Caco-2 (cell line): ENCODE measurements at regions not wholly inside any gene's neighbourhood (a gene's known extent, or its start where the extent isn't known, plus 50 kb on each side); places are given as distances from the start of the nearest gene placed in this dataset.

ENCODE experiments used
- BruUV-seq: library from RNA; stranded (reverse); fragments of 400-500 nt; replicated peaks from 2 replicates; lab custom pipeline; 2021; lab: Mats Ljungman, UMichigan
- CTCF ChIA-PET: fragments of 300-600 bp; sonication (Branson Sonifier 250); formaldehyde crosslinking; loops from one replicate; lab custom pipeline; 2022; ENCODE audit warnings: antibody characterized with exemption; lab: Charles Lee
- POLR2A ChIA-PET: fragments of 300-600 bp; sonication (Branson Sonifier 250); formaldehyde crosslinking; loops from one replicate; lab custom pipeline; 2022; ENCODE audit warnings: antibody characterized with exemption; lab: Charles Lee
- DNase-seq, 2 experiments: peaks; one replicate each; pipeline versions ENCODE4 v3.0.0 to v3.0.0-alpha.2; 2020 to 2022
- H3K27me3 ChIP-seq: replicated peaks from 2 replicates; pipeline ENCODE4 v1.6.0; 2011; ENCODE audit warnings: low read length; ENCODE audit not compliant: control insufficient read depth, insufficient read depth
- H3K36me3 ChIP-seq: 2 replicates; pipeline ENCODE4 v1.5.1; 2011; ENCODE audit warnings: low read length; ENCODE audit not compliant: control insufficient read depth, insufficient read depth
- H3K4me1 ChIP-seq: fragments of 250-450 bp; sonication (Bioruptor Pico); 2 replicates; pipeline ENCODE4 v1.5.1; 2020; ENCODE audit warnings: mild to moderate bottlenecking
- H3K4me3 ChIP-seq: 2 replicates; pipeline ENCODE4 v1.5.1; 2011; ENCODE audit warnings: low read depth, mild to moderate bottlenecking, control low read depth, low read length
- H3K9me3 ChIP-seq: fragments of 250-450 bp; sonication (Bioruptor Pico); 2 replicates; pipeline ENCODE4 v1.5.1; 2020; ENCODE audit warnings: mild to moderate bottlenecking, moderate library complexity
- H3K27ac Mint-ChIP-seq: one replicate; pipeline ENCODE4 v1.8.0; 2022; ENCODE audit warnings: mixed read lengths; ENCODE audit not compliant: unreplicated experiment
- H3K27me3 Mint-ChIP-seq: one replicate; pipeline ENCODE4 v1.8.0; 2022; ENCODE audit warnings: mixed read lengths; ENCODE audit not compliant: insufficient read depth, unreplicated experiment
- H3K36me3 Mint-ChIP-seq: one replicate; pipeline ENCODE4 v1.8.0; 2022; ENCODE audit warnings: mild to moderate bottlenecking, mixed read lengths; ENCODE audit not compliant: insufficient read depth, unreplicated experiment
- H3K4me1 Mint-ChIP-seq: one replicate; pipeline ENCODE4 v1.8.0; 2022; ENCODE audit warnings: low read depth, mixed read lengths; ENCODE audit not compliant: unreplicated experiment
- H3K4me3 Mint-ChIP-seq: one replicate; pipeline ENCODE4 v1.8.0; 2022; ENCODE audit warnings: mild to moderate bottlenecking, moderate library complexity, mixed read lengths; ENCODE audit not compliant: unreplicated experiment
- H3K9me3 Mint-ChIP-seq: one replicate; pipeline ENCODE4 v1.8.0; 2022; ENCODE audit warnings: mixed read lengths; ENCODE audit not compliant: unreplicated experiment
- intact Hi-C: fragments of 100-400 bp; cut with micrococcal nuclease; formaldehyde crosslinking; loops from one replicate; pipeline ENCODE4 v1.10.0; 2022; ENCODE audit not compliant: unreplicated experiment
- TF ChIP-seq, protein P1 (sequence below), 2 experiments: fragments of 200-600 bp in 1 of 2; IDR thresholded peaks; 1 replicate in 1 of 2; 2 replicates in 1 of 2; pipeline versions ENCODE4 v1.5.1 to v1.8.0; 2011 to 2022; ENCODE audit warnings: antibody characterized with exemption in 1 of 2, control low read depth in 1 of 2, inconsistent platforms in 1 of 2, low read depth in 1 of 2, low read length in 1 of 2, mild to moderate bottlenecking in 1 of 2, moderate library complexity in 1 of 2; ENCODE audit not compliant: insufficient read depth in 1 of 2, severe bottlenecking in 1 of 2, unreplicated experiment in 1 of 2

DNA sequence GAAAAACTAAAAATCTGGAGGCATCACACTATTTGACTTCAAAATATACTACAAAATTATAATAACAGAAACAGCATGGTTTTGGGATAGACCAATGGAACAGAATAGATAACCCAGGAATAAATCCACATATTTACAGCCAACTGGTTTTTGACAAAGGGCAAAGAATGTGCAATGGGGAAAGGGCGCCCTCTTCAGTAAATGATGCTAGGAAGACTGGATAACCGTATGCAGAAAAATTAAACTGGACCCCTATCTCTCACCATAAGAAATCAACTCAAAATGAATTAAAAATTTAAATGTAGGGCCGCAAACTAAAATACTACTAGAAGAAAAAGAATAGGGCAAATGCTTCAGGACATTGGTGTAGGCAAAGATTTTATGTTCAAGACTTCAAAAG is 440.5 kb upstream of the SGCG start:
- BruUV-seq: no TSS peak
- intact Hi-C loops: no loop called here

DNA sequence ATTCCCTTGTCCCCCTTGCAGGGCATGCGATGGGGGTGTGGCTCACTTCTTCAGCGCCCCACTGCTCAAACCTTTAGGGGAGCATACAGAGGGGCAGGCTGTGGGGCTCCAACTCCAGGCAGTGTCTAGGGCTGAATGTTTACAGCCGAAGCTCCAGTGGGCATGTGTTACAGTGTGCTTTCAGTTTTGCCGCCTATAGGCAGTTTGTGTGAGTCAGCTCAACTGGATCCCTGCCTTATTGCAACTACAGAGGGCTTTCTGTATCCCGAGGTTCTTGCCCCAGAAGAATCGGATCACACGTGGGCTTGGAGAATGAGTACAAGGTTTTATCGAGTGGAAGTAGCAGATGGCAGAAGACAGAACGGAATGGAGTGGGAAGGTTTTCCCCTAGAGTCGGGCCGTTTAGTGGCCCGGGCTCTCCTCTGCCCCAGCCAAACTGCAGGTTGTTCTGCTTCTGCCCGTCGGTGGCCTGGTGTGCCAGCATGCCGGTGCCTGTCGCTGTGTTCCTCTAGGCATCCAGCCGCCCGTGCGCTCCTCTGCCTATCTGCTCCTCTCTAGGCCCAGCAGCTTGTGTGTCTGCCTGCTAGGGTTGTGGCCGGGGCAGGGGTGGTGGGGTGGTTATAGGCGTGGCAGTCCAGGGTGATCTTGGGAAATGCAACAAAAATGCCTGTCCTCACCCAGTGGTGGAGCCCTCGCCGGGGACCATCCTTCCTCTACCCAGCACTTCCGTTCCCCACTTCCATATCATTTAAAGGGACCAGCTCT is 435.9 kb upstream of the SGCG start:
- ChIA-PET POLR2A (no interaction called here), CTCF (interaction anchor here (0.7 kb wide), 1 partner anchor 538 kb away, joined by 3 read pairs; no protein-coding TSS in a partner anchor)
- Histone ChIP-seq H3K4me1 (no peaks in the 10 kb centered on the region), H3K9me3 (peaks cover 3% of the 10 kb centered on the region; the same call in 1 of the 2 replicates), H3K4me3 (peak overlapping the region; percentile 36), H3K36me3 (no peaks in the 10 kb centered on the region), H3K27me3 (no peaks in the 10 kb centered on the region)
- H3K27me3 Mint-ChIP-seq: no peaks in the 10 kb centered on the region
- H3K9me3 Mint-ChIP-seq: peaks cover 11% of the 10 kb centered on the region
- no peaks in the 10 kb centered on the region for H3K4me1 Mint-ChIP-seq
- intact Hi-C loops: no loop called here
- TF ChIP-seq, protein P1, sequence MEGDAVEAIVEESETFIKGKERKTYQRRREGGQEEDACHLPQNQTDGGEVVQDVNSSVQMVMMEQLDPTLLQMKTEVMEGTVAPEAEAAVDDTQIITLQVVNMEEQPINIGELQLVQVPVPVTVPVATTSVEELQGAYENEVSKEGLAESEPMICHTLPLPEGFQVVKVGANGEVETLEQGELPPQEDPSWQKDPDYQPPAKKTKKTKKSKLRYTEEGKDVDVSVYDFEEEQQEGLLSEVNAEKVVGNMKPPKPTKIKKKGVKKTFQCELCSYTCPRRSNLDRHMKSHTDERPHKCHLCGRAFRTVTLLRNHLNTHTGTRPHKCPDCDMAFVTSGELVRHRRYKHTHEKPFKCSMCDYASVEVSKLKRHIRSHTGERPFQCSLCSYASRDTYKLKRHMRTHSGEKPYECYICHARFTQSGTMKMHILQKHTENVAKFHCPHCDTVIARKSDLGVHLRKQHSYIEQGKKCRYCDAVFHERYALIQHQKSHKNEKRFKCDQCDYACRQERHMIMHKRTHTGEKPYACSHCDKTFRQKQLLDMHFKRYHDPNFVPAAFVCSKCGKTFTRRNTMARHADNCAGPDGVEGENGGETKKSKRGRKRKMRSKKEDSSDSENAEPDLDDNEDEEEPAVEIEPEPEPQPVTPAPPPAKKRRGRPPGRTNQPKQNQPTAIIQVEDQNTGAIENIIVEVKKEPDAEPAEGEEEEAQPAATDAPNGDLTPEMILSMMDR (IDR thresholded peaks at IDR 0.05; ENCODE audit: insufficient read depth in 1 of 2, low read depth in 1 of 2, low read length in 1 of 2, severe bottlenecking in 1 of 2, unreplicated experiment in 1 of 2): no peak
- DNase-seq: peak; percentile 34 to 44
- H3K4me3 Mint-ChIP-seq: peak overlapping the region; percentile 66
- H3K36me3 Mint-ChIP-seq: no peaks in the 10 kb centered on the region
- BruUV-seq: no TSS peak
- no peak overlapping the region for H3K27ac Mint-ChIP-seq

More for the DNA sequence above, 440.5 kb upstream of the SGCG start:
- peaks cover 13% of the 10 kb centered on the region for H3K9me3 Mint-ChIP-seq
- H3K4me1 Mint-ChIP-seq: no peaks in the 10 kb centered on the region
- TF ChIP-seq, protein P1 (IDR thresholded peaks at IDR 0.05; ENCODE audit: insufficient read depth in 1 of 2, low read depth in 1 of 2, low read length in 1 of 2, severe bottlenecking in 1 of 2, unreplicated experiment in 1 of 2): peak; percentile 11 to 26
- CTCF ChIA-PET: no interaction called here
- H3K36me3 ChIP-seq: no peaks in the 10 kb centered on the region
- H3K27me3 Mint-ChIP-seq: no peaks in the 10 kb centered on the region
- H3K4me3 Mint-ChIP-seq: no peak overlapping the region
- H3K27ac Mint-ChIP-seq: no peak overlapping the region
- H3K36me3 Mint-ChIP-seq: no peaks in the 10 kb centered on the region
- H3K4me3 ChIP-seq: no peak overlapping the region
- H3K4me1 ChIP-seq: no peaks in the 10 kb centered on the region
- H3K27me3 ChIP-seq: no peaks in the 10 kb centered on the region
- DNase-seq: peak in 1 of 2 experiments; percentile 26
- H3K9me3 ChIP-seq: peaks cover 3% of the 10 kb centered on the region; the same call in 1 of the 2 replicates
- POLR2A ChIA-PET: no interaction called here

DNA sequence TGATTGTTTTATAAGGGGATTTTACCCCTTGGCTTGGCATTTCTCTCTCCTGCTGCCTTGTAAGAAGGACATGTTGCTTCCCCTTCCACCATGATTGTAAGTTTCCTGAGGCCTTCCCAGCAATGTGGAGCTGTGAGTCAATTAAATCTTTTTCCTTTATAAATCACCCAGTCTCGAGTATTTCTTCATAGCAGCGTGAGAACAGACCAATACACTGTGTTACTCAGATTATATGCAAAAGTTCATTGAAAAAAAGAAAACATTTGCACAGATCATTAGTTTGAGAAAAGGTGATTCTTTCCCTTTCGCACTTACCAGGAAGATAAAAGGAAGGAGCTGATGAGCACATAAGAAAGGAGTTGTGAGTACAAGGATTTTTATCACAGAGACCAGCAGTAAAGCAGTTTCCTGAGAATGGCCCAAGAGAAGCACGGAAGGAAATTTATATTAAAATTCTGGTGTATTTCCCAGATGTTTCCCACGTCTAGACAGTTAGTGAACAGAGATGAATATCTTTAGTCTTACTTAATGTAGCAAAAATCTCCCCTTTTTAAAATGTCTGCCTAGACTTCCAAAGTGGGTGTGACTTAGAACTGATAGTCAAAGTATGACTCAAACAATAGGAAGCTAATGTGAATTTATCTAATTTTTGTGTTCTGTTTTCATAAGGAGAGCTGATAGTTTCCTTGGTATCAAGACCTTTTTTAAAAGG is 431.8 kb upstream of the SGCG start:
- CTCF ChIA-PET: no interaction called here
- Histone ChIP-seq H3K4me3 (no peak overlapping the region), H3K4me1 (no peaks in the 10 kb centered on the region), H3K36me3 (no peaks in the 10 kb centered on the region), H3K27me3 (no peaks in the 10 kb centered on the region), H3K9me3 (peaks cover 11% of the 10 kb centered on the region; the same call in 1 of the 2 replicates)
- no peak for DNase-seq
- Mint-ChIP-seq H3K4me1 (no peaks in the 10 kb centered on the region), H3K4me3 (no peak overlapping the region), H3K36me3 (no peaks in the 10 kb centered on the region), H3K27ac (no peak overlapping the region), H3K9me3 (no peaks in the 10 kb centered on the region), H3K27me3 (peaks cover 2% of the 10 kb centered on the region)
- TF ChIP-seq, protein P1 (IDR thresholded peaks at IDR 0.05; ENCODE audit: insufficient read depth in 1 of 2, low read depth in 1 of 2, low read length in 1 of 2, severe bottlenecking in 1 of 2, unreplicated experiment in 1 of 2): no peak
- BruUV-seq: no TSS peak
- POLR2A ChIA-PET: no interaction called here
- intact Hi-C loops: no loop called here
